ENCODE measurements at regions not wholly inside any gene's neighbourhood (a gene's known extent, or its start where the extent isn't known, plus 50 kb on each side); places are given as distances from the start of the nearest gene placed in this dataset.
"Not testable (repeated sequence)": the region's sequence is repeated elsewhere in the genome, so short reads cannot be mapped to it uniquely, and the experiment has no call there.

DNA sequence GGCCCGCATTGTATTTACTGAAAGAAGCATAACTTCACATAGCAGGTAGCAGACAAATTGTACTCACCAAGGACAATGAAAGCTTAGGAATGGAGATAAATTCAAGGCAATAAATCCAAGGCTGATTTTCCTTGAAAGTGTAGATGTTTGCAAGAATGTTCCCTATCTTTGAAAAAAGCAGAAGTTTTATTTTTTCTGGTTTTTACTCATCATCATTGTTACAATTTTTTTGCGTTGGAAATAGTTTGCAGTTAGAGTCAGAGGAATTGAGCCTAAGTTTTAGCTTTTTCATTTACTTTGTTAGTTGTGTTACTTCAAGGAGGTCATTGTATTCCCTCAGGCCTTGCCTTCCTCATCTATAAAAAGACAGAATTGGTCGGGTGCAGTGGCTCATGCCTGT, 213.9 kb upstream of the TBL1XR1 start (continued):
- no peak for TF ChIP-seq NANOG (IDR thresholded peaks at IDR 0.05; ENCODE audit: insufficient read depth, low read depth, low read length, poor library complexity, severe bottlenecking)
- no peak for TF ChIP-seq KDM5A (IDR thresholded peaks at IDR 0.05; ENCODE audit: low read length)
- no peak for TF ChIP-seq RNF2 (IDR thresholded peaks at IDR 0.05; ENCODE audit: borderline replicate concordance, low read depth, low read length, missing control alignments, poor library complexity, severe bottlenecking)
- TF ChIP-seq E2F6 (IDR thresholded peaks at IDR 0.05): no peak
- no peak for TF ChIP-seq SAP30 (IDR thresholded peaks at IDR 0.05; ENCODE audit: insufficient read depth, insufficient replicate concordance, low read length)
- TF ChIP-seq SUZ12 (IDR thresholded peaks at IDR 0.05; ENCODE audit: low read length): no peak
- no peak for TF ChIP-seq CBX8 (IDR thresholded peaks at IDR 0.05; ENCODE audit: borderline replicate concordance, low read depth, low read length)
- no peak for TF ChIP-seq EZH2 (IDR thresholded peaks at IDR 0.05; ENCODE audit: low read depth, low read length, severe bottlenecking)
- TF ChIP-seq BRCA1 (IDR thresholded peaks at IDR 0.05; ENCODE audit: low read depth, low read length): no peak

GRCh38 chr3:177412677-177413170, 215.4 kb upstream of the TBL1XR1 start:
- H2BK12ac ChIP-seq (ENCODE audit: low read depth, low read length); H3K4me2 ChIP-seq (ENCODE audit: insufficient read depth in 1 of 2, low read depth in 2 of 2, low read length in 2 of 2); H4K8ac ChIP-seq (ENCODE audit: extremely low read depth, insufficient read depth, low read length); CTCF ChIA-PET (ENCODE audit: partially characterized antibody); H3K4me3 ChIP-seq (ENCODE audit: extremely low read depth in 1 of 4, insufficient read depth in 2 of 4, low read depth in 3 of 4, low read length in 4 of 4); H3K23me2 ChIP-seq (ENCODE audit: low read depth, low read length); H3K79me2 ChIP-seq (ENCODE audit: control insufficient read depth in 1 of 2, insufficient read depth in 2 of 2, low read length in 2 of 2); H3K4me1 ChIP-seq (replicated peaks in 1 of 4; ENCODE audit: control insufficient read depth in 3 of 4, insufficient read depth in 4 of 4, low read length in 3 of 4); H4K20me1 ChIP-seq (replicated peaks in 1 of 2; ENCODE audit: control insufficient read depth in 1 of 2, insufficient read depth in 2 of 2, low read length in 2 of 2); H2BK120ac ChIP-seq (replicated peaks; ENCODE audit: low read depth, low read length); POLR2A ChIA-PET (ENCODE audit: partially characterized antibody); FAIRE-seq; DNase-seq (ENCODE audit: low read depth in 1 of 2, low spot score in 2 of 2); H2AK5ac ChIP-seq (ENCODE audit: low read depth, low read length); H3K4ac ChIP-seq (replicated peaks; ENCODE audit: insufficient read length, low read depth, low read length); H4K91ac ChIP-seq (replicated peaks; ENCODE audit: insufficient read length, low read length); H3K9ac ChIP-seq (replicated peaks in 1 of 4; ENCODE audit: extremely low read depth in 1 of 4, low read depth in 3 of 4, low read length in 3 of 4); H3K56ac ChIP-seq (replicated peaks; ENCODE audit: insufficient read length, low read depth, low read length); H2BK5ac ChIP-seq (ENCODE audit: low read depth, low read length); H2BK15ac ChIP-seq (ENCODE audit: low read length); H4K5ac ChIP-seq (ENCODE audit: insufficient read length, low read depth, low read length); H3K79me1 ChIP-seq (ENCODE audit: low read depth, low read length); H3K18ac ChIP-seq (ENCODE audit: extremely low read depth, low read length); H3K14ac ChIP-seq (ENCODE audit: insufficient read length); H3K23ac ChIP-seq (ENCODE audit: insufficient read length); H3K27ac ChIP-seq (ENCODE audit: low read depth, low read length); H2AFZ ChIP-seq (ENCODE audit: low read length); H3K9me3 ChIP-seq (ENCODE audit: insufficient read depth in 2 of 2, low read depth in 1 of 2, low read length in 1 of 2); H3K36me3 ChIP-seq (ENCODE audit: control insufficient read depth in 2 of 4, insufficient read depth in 4 of 4, low read length in 3 of 4); H2BK20ac ChIP-seq (ENCODE audit: low read length); H3K27me3 ChIP-seq (replicated peaks in 1 of 4; ENCODE audit: control insufficient read depth in 3 of 4, extremely low read depth in 1 of 4, insufficient read depth in 3 of 4, low read length in 3 of 4): not testable (repeated sequence)
- 95% methylated on average over 3 of the region's 32 CpGs; no CpG with 5 or more reads in 1 of the 2 experiments for WGBS, 2 experiments (ENCODE audit: extremely low coverage in 1 of 2, insufficient coverage in 1 of 2, insufficient read length in 1 of 2, insufficient replicate concordance in 2 of 2, low coverage in 1 of 2, low lambda C conversion rate in 2 of 2, missing lambda C conversion rate in 1 of 2)
